22Rv1 (cell line): ENCODE measurements at regions not wholly inside any gene's neighbourhood (a gene's known extent, or its start where the extent isn't known, plus 50 kb on each side); places are given as distances from the start of the nearest gene placed in this dataset.
"Not testable (repeated sequence)": the region's sequence is repeated elsewhere in the genome, so short reads cannot be mapped to it uniquely, and the experiment has no call there.

Experiments used
- H3K27ac ChIP-seq: fragments of 450-650 bp; 2 replicates; pipeline ENCODE4 v1.5.1; 2017
- CTCF ChIP-seq: fragments of 450-650 bp; IDR thresholded peaks from 2 replicates; pipeline ENCODE4 v1.5.1; 2017; ENCODE audit warnings: mild to moderate bottlenecking
- ZFX ChIP-seq: fragments of 450-650 bp; IDR thresholded peaks from 2 replicates; pipeline ENCODE4 v1.6.1; 2017; ENCODE audit warnings: antibody characterized with exemption, borderline replicate concordance

DNA sequence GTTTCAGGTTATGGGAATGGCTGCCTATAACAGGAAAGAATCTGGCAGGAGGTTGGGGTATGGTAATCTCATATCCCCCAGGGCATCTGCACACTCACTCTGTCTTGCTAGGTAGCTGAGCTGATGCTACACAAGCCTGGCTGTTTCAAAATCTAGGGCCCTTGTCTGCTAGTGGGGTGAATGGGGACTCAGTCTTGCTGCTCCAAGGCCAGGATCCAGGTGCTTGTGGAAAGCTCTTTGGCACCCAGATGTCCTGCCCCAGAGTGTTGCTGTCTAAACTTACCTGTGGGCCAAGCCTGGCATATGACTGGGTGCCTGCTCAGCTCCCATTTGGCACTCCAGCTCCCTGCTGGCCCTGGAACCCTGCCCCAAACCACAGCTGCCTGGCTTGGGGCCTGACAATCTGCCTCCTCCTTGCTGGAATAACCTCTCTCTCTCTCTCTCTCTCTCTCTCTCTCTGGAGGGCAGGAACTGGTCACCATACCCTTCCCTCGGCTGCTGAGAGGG lies 158.1 kb upstream of the TSC22D1 start:
- H3K27ac ChIP-seq: no peak overlapping the region
- TF ChIP-seq ZFX (no peak), CTCF (no peak)

- TF ChIP-seq CTCF (no peak), ZFX (no peak)
- no peak overlapping the region for H3K27ac ChIP-seq
Observed at GRCh38 chr13:44732503-44733098, 156.5 kb upstream of the TSC22D1 start.

DNA sequence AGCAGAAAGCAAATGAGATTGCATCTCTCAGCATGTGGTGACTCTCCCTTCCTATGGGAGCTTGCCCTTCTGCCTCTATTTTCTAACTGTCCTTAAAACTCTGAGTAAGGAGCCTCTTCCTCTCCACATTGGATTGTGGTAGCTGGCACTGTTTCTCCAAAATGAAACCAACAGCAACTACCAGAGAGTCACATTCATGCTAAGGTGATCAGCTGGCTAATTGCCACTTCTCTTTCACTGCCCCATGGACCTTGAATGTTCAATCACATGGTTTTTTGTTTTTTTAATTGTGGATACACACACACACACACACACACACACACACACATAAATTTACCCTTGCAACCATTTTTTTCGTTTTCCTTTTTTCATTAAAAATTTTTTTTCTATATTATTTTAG lies 154.7 kb upstream of the TSC22D1 start:
- H3K27ac ChIP-seq: no peak overlapping the region
- TF ChIP-seq CTCF: no peak

- TF ChIP-seq CTCF (no peak), ZFX (no peak)
Observed at GRCh38 chr13:44730099-44730498, 154.0 kb upstream of the TSC22D1 start.

DNA sequence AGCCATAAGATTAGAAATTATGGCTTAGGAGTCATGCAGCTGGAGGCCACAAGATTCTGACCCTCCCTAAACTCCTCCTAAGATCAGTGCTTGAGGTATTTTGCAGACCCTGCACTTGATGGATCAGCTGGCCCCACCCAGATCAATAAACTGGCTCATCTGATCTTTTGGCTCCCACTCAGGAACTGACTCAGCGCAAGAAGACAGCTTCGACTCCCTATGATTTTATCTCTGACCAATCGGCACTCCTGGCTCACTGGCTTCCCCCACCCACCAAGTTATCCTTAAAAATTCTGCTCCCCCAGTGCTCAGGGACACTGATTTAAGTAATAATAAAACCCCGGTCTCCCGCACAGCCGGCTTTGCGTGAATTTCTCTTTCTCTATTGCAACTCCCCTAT lies 151.5 kb upstream of the TSC22D1 start:
- H3K27ac ChIP-seq: not testable (repeated sequence)

More at GRCh38 chr13:44730099-44730498, 154.0 kb upstream of the TSC22D1 start:
- H3K27ac ChIP-seq: no peak overlapping the region

GRCh38 chr13:44726778-44727177 lies 150.6 kb upstream of the TSC22D1 start:
- no peak overlapping the region for H3K27ac ChIP-seq
- TF ChIP-seq ZFX: no peak
- no peak for TF ChIP-seq CTCF

- no peak overlapping the region for H3K27ac ChIP-seq
- TF ChIP-seq ZFX (no peak), CTCF (no peak)
Observed at GRCh38 chr13:44726214-44726613, 150.1 kb upstream of the TSC22D1 start.
